ENCODE measurements at regions not wholly inside any gene's neighbourhood (a gene's known extent, or its start where the extent isn't known, plus 50 kb on each side); places are given as distances from the start of the nearest gene placed in this dataset.
"Not testable (repeated sequence)": the region's sequence is repeated elsewhere in the genome, so short reads cannot be mapped to it uniquely, and the experiment has no call there.

DNA sequence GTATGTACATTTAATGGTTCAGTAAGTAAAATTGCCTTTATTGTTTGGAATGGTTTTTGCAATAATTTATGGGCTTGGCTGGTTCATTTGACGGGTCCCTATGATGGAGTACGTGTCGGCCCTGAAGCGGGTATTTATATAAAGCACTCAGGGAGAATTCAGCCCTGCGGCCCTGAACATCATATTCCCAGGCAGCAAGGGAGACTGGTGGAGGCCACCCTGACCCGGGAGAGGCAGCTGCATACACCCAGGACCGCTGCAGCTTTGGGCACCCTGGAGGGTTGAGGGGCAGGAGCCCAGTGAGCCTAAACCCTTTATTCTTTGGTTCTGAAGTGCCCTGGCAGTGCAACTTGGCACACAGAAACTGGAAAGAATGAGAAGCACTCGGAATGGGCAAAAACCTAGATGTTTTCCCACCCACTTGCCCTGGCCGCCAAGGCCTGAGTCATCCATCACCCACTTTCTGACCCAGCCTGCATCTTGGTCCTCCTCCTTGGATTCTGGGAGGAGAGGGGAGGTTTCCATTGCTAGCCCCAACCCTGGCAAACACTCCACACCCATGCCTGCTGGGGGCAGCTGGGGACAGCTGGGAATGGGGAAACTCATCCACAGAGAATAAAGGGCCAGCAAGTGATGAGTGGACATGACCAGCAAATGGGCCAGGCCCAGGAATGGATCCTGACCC is 162.2 kb upstream of the TNRC6C start:
- DNase-seq (ENCODE audit: low spot score), result no peak

DNA sequence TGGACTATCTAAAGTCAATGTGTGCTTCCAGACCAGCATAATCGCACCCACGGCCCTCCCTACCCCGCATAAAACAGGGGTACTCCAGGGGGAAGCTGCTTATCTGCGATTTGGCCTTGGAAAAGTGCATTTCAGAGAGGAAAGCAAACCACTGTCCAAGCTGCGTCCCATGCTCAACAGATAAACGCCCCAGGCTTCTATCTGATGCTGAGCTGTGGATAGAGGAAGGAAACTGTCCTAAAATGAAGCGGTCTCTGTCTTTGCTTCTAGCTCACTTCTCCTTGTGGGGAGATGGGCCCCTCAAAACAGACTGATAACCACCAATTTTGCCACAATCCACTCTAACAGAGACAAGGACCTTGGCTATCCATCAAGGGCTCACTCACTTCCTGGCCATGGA is 160.5 kb upstream of the TNRC6C start:
- DNase-seq (ENCODE audit: low spot score), result no peak

DNA sequence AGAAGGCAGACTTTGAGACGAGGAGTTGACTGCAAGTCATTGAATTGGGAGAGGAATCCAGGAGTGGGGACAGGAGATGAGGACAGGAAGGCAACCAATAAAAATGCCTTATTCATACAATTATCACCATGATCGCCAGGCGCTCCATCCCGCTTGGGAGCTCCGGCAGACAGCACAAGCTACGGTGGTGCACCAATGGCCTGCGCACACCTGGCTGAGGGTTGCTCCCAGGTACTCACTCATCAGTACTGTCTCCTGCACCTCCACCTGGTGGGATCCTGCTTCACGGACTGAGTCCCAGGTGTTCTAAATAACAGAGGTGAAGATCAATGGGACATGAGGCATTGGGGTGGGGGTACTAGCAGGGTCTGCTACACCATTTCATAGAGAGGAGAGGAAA is 160.0 kb upstream of the TNRC6C start:
- DNase-seq (ENCODE audit: low spot score), result no peak

DNA sequence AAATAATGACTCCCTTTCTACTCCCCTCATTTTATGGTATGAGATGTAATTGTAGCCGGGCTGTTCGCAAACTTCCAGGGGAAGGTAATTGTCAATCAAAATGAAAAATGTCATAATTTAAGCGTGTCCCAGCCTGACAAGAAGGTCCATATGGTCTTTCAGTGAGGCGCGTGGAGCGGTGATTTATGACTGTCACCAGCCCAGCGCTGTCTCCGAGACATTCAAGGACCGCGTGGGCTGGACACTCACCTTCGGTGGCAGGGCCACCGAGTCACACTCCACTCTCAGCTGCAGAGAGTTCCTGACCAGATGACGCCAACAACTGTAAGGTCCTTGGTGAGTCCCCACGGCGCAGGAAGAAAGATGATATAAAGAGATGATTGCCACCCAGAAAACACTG is 157.7 kb upstream of the TNRC6C start:
- no peak for DNase-seq (ENCODE audit: low spot score)

DNA sequence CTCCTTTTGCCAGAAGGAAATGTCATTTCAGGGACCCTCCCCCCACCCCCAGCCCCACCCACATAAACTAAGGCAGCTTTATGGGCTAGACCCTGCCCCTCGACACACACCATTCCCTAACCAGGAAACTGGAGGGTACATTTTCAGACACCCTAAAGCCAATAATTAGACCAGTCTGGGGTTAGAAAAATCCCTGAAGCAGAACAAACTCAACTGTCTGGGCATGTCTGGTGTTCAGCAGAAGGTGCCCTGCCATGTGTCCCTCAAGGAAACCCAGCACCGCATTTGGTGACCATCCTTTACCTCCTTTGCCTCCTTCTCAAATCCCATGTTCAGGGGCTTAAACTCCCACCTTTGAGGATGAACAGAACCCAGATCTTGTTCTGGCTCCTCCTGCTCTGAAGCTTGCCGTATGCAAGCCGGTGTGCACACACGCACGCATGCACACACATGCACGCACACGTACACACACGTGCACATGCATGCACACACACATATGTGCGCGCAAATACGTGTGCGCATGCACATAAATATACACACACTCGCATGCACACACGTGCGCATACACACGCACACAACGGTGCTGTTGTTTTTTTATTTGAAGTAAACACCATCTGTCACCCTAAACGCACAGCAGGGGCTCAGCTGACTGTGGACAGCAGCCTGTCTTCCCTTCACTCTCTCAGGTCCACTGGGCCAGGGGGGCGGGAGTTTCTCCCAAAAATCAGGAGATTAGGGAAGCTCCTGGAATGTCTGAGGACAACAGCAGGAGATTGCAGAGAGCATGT is 156.8 kb upstream of the TNRC6C start:
- DNase-seq (ENCODE audit: low spot score), result no peak

DNA sequence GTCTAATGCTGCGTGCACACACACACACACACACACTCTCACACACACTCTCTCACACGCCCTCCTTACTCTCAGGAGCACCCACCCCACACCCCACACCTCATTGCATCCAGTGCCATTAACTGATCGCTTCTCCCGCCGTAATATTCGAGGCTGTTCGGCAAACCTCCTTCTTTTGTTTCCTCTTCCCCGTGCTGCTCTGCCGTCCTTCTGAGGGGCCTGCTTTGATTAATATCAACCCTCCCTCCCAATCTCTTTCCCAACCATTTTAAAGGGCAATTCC is 156.2 kb upstream of the TNRC6C start:
- DNase-seq (ENCODE audit: low spot score), result no peak

DNA sequence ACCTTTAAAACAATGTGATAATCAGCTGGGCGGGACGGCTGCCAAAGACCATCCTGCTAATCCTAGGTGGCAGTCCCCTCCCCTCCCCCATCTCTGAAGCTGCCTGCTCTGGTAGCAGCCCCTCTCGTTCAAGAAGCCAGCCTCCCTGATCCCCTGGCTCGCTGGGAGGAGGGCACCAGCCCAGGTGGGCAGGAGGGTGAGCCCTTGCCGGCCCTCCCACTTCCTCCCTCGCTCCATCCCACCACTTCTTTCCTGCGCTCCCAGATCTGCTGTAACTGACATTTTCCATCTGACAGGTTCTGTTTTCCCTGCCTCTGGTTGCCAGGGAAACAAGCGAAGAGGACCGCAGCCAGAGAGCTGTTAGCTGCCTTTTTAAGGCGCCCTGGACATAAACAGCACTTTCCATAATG is 155.7 kb upstream of the TNRC6C start:
- no peak for DNase-seq (ENCODE audit: low spot score)

DNA sequence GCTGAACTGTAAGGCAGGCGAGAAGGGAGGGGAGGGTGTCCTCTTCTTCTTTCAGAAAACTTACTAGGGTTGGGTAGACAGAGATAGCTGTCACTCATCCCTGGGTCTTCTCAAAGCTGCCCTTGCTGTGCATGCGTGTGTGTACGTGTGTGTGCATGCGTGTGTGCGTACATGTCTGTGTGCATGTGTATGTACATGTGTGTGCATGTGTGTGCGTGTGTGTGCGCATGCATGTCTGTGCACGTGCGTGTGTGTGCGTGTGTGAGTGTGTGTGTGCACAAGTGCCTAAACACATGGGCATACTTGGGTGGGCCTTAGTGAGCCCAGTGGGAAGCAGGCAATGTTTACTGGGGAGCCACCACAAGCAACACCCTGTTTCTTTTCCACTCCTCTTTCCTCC is 154.8 kb upstream of the TNRC6C start:
- no peak for DNase-seq (ENCODE audit: low spot score)

DNA sequence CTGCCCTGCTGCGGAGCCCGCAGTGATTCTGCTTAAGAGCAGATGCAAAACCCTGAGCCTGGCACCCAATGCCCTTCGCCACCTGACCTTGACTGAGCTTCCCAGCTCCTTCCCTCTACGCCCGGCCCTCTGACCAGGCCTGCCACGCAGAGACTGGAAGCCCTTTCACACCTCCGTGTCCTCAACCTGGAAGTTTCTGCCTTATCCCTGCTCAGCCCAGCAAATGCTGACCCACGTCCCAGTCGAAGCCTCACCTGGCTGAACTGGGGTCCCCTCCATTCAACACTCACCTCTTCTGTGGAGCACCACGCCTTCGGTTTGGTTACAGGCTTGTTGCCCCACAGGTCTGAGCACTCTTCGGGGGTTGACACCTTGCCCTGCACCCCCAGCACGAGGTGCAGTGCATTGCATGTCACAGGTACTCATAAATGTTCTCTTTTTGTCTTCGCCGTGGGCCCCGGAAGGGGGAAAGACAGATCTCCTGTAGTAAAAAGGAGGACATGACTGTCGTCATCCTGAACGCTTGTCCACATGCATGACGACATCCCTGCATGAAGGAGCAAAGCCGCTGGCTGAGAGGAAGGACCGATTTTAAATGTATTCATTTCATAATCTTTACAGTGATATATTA is 153.6 kb upstream of the TNRC6C start:
- DNase-seq (ENCODE audit: low spot score), result no peak

DNA sequence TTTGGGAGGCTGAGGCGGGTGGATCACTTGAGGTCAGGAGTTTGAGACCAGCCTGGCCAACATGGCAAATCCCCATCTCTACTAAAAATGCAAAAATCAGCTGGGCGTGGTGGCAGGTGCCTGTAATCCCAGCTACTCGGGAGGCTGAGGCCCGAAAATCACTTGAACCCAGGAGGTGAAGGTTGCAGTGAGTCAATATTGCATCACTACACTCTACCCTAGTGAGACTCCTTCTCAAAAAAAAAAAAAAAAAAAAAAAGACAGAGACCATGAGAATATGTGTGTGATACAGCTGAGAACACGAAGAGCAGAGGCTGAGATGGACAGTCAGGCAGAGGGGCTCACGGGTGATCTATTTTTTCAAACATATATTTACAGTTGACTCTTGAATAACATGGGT is 152.5 kb upstream of the TNRC6C start:
- not testable (repeated sequence) for DNase-seq (ENCODE audit: low spot score)

DNA sequence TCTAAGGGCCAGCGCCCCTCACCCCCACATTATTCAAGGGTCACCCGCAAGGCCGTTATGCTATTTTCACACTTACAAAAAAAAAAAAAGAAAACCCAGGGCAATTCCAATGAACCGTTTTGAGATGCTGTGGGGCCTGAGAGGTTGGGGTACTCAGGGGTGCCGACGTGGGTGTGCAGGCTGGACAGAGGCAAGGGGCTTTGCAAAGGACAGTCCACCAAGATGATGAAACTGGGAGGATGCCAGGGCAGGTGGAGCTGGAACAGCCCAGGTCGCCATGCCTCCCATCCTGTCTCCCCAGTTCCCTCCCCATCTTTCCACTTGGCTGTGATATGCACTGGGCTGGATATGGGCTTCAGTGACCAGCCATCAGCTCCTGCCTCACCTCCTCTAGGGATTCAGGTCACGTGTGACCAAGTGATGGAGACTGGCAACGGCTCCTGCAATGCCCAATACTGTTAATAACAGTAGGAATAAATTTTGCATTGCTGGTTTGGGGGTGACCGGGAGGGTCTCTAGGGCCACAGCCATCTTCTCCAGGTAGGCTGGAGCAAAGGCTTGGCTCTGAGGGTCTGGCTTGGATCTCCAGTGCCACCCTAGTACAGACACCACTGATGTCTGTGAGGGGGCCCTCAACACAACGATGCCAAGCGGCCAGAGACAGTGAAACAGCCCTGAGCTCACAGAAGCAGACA is 151.3 kb upstream of the TNRC6C start:
- DNase-seq (ENCODE audit: low spot score), result no peak

DNA sequence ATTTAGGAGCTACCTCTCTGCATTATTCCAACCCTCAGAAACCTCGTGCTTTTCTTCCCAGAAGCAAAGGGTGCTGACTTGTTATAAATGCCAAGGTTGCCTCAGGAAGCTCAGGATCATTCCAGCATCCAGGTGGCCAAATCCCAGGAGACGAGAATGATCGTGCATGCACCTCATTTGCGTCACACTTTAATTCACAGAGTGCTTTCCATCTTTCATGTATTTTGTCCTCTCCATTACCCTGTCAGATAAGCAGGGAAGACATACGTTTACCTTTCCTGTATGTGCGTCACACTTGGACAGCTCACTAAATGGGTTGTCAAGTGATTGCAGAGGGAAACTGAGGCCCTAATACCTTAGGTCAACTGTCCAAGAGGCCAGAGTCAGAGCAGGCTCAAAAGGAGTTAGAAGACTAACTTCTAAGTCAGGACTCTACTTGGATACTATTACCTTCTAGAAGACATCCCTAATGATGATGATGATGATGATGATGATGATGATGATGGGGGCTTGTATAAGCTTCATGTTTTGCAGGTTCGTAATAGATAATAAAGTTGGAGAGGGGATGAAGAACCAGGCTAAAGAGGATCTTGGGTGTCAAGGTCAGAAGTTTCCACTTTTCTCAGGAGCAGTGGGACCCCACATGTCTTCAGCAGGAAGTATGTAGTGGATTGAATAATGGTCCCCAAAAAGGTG is 150.6 kb upstream of the TNRC6C start:
- DNase-seq (ENCODE audit: low spot score), result no peak

DNA sequence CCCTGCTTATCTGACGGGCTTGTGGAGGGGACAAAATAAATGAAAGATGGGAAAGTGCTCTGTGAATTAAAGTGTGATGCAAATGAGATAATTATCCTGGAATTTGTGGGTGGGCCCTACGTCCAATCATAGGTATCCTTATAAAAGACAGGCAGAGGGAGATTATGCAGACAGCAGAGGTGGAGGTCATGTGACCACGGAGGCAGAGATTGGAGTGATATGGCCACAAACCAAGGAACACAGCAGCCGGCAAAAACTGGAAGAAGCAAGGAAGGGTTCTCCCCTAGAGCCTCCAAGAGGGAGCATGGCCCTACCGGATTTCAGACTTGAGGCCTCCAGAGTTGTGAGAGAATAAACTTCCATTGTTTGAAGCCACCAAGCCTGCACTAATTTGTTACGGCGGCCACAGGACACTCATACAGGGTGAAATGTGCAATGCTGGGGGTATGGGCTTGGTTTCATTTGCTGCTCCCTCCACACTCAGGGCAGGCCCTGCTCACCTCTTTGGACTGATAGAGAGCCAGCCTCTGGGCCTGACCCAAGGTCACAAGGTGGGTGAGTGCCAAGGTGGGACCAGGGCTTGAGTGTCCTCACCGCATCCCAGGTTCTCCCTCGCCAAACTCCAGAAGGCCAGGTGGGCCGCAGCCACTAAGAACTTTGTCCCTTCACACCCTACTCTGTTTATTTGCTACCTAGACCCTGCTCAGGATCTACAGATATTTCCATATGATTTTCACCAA is 149.6 kb upstream of the TNRC6C start:
- no peak for DNase-seq (ENCODE audit: low spot score)

DNA sequence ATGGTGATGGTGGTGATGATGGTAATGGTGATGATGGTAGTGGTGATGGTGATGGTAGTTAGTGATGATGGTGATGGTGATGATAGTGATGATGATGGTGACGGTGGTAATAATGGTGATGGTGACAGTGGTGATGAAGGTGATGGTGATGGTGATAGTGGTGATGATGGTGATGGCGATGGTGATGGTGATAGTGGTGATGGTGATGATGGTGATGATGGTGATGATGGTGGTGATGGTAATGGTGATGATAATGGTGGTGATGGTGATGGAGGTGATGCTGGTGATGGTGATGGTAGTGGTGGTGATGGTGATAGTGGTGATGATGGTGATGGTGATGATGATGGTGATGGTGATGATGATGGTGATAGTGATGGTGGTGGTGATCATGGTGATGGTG is 148.7 kb upstream of the TNRC6C start:
- no peak for DNase-seq (ENCODE audit: low spot score)

DNA sequence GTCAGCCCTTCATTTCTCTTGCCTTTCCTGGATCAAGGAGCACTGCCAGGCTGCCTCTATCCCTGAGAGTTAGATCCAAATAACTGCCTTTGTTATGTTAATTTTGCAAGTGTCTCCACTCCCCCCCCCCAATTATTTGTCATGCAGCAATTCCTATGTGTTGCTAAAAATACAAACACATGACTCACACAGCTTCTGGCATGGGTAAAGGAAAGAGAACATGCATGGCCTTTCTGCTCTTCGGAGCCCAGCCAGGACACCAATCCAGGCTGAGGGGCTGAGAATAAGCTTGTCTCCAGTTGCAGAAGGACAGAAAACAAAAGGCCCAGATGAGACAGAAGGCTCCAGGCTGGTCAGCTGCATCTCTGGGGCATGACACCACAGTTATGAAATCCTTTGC is 148.0 kb upstream of the TNRC6C start:
- DNase-seq (ENCODE audit: low spot score), result no peak

DNA sequence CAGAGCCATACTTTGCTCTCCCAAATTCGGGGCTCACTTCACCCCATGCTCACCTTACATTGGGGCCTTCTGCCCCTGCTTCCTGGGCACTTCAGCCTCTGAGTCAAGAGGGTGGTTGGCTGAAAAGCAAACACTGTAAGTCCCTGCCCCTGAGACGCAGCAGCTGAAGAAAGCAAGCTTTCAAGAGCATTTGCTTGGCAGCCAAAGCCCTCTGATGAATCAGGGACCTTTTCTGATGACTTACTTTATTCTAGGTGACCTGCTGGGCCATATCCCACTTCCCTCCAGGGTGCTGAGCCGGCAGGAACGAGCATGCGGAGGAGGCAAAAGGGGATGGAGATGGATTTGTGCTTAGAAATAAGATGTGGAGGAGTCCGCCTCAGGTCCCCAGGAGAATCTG is 147.0 kb upstream of the TNRC6C start:
- no peak for DNase-seq (ENCODE audit: low spot score)

DNA sequence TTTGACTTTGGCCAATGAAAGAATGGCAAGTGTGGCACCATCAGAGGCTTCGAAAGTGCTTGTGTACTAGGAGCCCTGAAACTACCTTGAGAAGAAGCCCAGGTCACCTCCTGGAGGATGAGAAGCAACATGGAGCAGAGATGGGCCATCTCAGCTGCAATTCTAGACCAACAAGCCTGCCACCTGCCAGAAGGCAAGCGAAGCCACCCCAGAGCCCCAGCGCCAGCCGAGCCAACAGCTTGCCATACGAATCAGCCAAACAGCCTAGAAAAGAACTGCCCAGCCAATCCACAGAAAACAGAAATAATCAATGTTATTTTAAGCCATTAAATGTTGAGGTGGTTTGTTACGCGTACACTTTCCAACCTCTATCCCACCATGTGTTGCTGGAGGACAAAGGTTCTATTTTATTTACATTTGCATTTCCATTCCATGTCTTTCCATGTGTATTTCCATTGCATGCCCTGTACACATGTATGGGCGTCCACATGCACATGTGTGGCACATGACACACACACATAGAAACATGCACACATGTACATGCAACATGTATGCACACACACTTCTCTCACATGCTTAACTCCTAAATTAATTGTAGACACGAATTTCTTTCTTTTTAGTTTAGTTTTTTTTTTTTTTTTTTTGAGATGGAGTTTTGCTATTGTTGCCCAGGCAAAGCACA is 144.3 kb upstream of the TNRC6C start:
- no peak for DNase-seq (ENCODE audit: low spot score)

DNA sequence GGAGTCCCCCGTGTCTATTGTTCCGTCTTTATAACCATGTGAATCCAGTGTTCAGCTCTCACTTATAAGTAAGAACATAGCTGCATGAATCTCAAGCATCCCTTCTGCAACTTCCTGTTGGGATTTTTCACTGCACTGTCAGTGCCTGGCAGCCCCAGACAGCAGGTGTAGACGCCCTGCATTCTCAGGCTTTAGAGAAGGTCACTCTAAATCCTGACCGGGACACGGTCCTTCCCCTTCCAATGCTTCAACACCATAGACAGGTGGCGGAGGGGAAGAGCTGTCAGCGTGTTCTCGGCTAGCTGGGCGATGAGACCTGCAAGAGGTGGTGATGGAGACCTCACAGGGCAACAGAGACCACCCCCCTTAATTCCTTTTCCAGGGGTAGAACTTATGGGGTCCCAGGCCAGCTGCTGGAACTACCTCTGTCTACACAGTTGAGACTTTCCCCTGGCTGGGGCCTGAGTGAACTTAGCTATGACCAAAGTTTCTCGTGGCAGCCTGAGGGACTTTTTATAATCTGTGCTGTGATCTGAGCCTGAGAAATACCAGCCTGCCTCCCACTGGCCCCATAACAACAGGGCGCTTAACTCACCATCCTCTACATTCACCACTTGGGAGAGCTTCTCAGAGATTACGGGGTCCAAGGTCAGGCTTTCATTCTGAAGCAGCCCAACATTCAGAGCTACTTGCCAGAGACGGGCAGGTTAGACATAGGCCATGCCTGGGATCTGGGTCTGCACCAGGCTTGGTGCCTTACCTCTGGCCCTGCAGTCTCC is 143.2 kb upstream of the TNRC6C start:
- no peak for DNase-seq (ENCODE audit: low spot score)

DNA sequence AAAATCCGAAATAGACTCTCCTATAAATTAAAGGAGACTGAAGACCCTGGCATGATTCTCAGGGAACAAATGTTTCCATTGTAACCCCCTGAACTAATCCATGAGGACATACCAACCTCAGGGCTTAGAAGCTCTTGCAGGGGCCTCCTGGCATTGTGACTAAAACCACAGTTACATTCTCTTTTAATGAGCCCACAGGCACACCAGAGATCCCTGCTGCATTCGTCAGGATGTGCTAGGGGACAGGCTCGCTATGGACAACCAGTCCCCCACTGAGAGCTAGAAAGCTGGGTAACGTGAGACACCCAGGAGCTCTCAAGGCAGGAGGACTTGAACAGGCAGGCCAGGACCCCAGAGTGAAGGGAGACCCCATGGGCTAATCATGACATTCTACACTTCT is 140.6 kb upstream of the TNRC6C start:
- DNase-seq (ENCODE audit: low spot score), result no peak

DNA sequence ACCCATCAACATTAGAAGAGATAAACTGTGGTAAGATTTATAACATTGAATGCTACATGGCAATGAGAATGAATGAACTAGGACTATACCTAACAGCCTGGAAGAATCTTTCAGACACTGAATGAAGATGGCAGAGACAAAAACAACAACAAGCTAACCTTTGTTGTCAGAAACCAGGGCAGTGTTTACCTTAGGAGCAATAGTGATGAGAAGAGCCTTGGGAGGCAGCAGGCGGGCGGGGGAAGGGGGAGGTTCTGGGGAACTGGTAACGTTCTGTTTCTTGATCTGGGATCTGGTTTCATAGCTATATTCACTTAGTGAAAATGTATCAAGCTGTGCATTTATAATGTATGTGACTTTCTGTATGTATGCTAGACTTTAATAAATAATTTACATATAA is 139.0 kb upstream of the TNRC6C start:
- DNase-seq (ENCODE audit: low spot score), result no peak

Measured in HuH-7.5 (cell line).